Aorta (tissue), 5 donors: ENCODE measurements at regions not wholly inside any gene's neighbourhood (a gene's known extent, or its start where the extent isn't known, plus 50 kb on each side); places are given as distances from the start of the nearest gene placed in this dataset.

ENCODE experiments used
- ATAC-seq: fragments of 200-7000 bp; cut with Tn5 transposase; one replicate; pipeline ENCODE4 v1.9.1; 2022; ENCODE audit warnings: moderate library complexity; ENCODE audit not compliant: low FRiP score
- DNase-seq, 2 donors: peaks; one replicate each; pipeline ENCODE4 v3.0.0-alpha.2; 2020
- H3K27ac ChIP-seq, 2 donors: one replicate each; pipeline ENCODE4 v1.5.1; 2013; ENCODE audit warnings: low read length in 2 of 2, mild to moderate bottlenecking in 2 of 2, moderate library complexity in 2 of 2, control low read depth in 1 of 2, inconsistent platforms in 1 of 2, low read depth in 1 of 2
- H3K27me3 ChIP-seq, 2 donors: one replicate each; pipeline ENCODE4 v1.6.1; 2013; ENCODE audit warnings: control low read depth in 1 of 2, low read length in 1 of 2, mild to moderate bottlenecking in 1 of 2, moderate library complexity in 1 of 2; ENCODE audit not compliant: insufficient read depth in 2 of 2, control insufficient read depth in 1 of 2
- H3K36me3 ChIP-seq, 2 donors: one replicate each; pipeline ENCODE4 v1.6.1; 2013; ENCODE audit warnings: control low read depth in 1 of 2, low read length in 1 of 2, mild to moderate bottlenecking in 1 of 2; ENCODE audit not compliant: insufficient read depth in 2 of 2, control insufficient read depth in 1 of 2
- H3K4me1 ChIP-seq, 2 donors: one replicate each; pipeline ENCODE4 v1.6.1; 2013; ENCODE audit warnings: low read length in 2 of 2, control low read depth in 1 of 2, mild to moderate bottlenecking in 1 of 2, moderate library complexity in 1 of 2; ENCODE audit not compliant: insufficient read depth in 2 of 2, control insufficient read depth in 1 of 2
- H3K4me3 ChIP-seq, 2 donors: one replicate each; pipeline ENCODE4 v1.5.1; 2013; ENCODE audit warnings: low read length in 2 of 2, control low read depth in 1 of 2, mild to moderate bottlenecking in 1 of 2
- H3K9me3 ChIP-seq: one replicate; pipeline ENCODE4 v1.6.1; 2013; ENCODE audit warnings: mild to moderate bottlenecking, low read length; ENCODE audit not compliant: control insufficient read depth
- WGBS, 2 donors: extraction: QIAGEN DNeasy Blood & Tissue Kit; methylation state at CpG; one replicate each; pipeline ENCODE4 v1.1.7; 2013; 5-methylcytosine and 5-hydroxymethylcytosine counted together
- intact Hi-C, 2 donors: fragments of 100-400 bp; cut with DNase I; formaldehyde crosslinking; loops; one replicate each; pipeline versions ENCODE4 v1.14.2 to v1.15.0; 2022
- donor health status: healthy with polysubstance abuse.
- donor health status: Bipolar disorder and iron deficiency.
- donor health status: DM: no; HTN: no; CAD: no.
- donor health status: DM: no; HTN: no; CAD: no.
- donor health status: DM: yes; HTN: yes; CAD: no.

DNA sequence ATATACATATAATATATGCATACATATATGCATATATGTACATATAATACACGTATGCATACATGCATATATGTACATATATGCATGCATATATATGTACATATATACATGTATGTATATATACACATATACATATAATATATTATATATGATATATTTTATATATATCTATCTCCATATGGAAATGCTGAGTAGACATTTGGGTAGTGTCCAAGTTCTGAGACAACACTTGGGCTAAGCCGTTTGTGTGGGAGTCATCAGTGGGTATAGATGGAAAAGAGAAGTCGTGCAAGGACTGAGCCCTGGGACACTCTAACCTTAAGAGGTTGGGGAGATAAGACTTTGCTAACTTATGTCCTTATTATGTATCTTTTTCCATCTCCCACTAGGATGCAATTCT is 165.2 kb upstream of the PODXL start:
- DNase-seq (no peak), ATAC-seq (no peak)
- 38 to 62% methylated on average over 3 of the region's 3 CpGs for WGBS, 2 donors
- intact Hi-C loops = no loop called here
- no peak overlapping the region for H3K27ac ChIP-seq
- no peaks in the 10 kb centered on the region for H3K27me3 ChIP-seq
- H3K36me3 ChIP-seq = no peaks in the 10 kb centered on the region
- no peaks in the 10 kb centered on the region for H3K9me3 ChIP-seq
- no peak overlapping the region for H3K4me3 ChIP-seq
- H3K4me1 ChIP-seq = no peaks in the 10 kb centered on the region

DNA sequence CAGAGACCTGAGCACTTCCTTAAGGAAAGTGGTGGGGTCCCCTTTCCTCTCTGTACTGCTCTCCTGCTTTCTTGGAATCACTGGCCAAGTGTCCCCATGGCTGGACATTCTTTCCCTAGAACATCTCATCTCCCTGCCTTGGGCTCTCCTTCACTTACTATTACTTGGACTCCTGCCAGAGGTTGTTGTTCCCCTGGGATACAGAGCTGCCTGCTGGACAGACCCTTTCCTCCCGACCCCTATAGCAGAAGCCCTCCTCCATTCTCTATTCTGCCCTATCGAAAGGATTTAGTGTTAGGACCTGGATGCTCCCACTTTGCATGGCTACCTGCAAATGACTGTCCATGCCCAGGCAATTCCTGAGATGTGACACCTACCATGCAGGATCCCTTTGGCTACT is 164.3 kb upstream of the PODXL start:
- no peaks in the 10 kb centered on the region for H3K9me3 ChIP-seq

DNA sequence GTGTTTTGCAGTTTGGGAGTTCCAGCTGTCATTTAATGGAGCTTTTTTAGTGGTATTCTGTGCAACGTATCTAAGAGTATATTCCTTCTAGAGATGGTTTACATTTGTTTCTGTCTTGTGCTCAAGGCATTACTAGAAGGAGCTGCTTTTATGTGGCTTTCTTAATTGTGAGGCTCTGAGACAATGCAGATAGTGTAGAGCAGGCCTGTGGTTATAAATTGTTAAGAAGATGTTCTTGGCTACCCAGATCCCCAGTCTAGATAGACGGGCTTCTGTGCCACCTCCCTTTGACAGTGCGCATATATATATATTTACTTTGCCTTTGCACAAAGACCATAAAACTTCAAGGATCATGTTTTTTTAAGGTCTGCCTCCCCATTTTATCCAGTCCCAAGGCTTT is 160.8 kb upstream of the PODXL start:
- H3K4me3 ChIP-seq = no peak overlapping the region
- no peak for DNase-seq
- WGBS, 2 donors = 78 to 79% methylated on average over 3 of the region's 3 CpGs
- no peak overlapping the region for H3K27ac ChIP-seq
- ATAC-seq = no peak
- no peaks in the 10 kb centered on the region for H3K4me1 ChIP-seq
- H3K27me3 ChIP-seq = no peaks in the 10 kb centered on the region
- no peaks in the 10 kb centered on the region for H3K36me3 ChIP-seq
- H3K9me3 ChIP-seq = peaks cover 1% of the 10 kb centered on the region
- intact Hi-C loops = no loop called here

More for the DNA sequence above, 164.3 kb upstream of the PODXL start:
- WGBS, 2 donors = 50 to 64% methylated on average over 2 of the region's 2 CpGs
- no peaks in the 10 kb centered on the region for H3K4me1 ChIP-seq
- DNase-seq = no peak
- H3K4me3 ChIP-seq = no peak overlapping the region
- no peak for ATAC-seq
- no peak overlapping the region for H3K27ac ChIP-seq
- intact Hi-C loops = no loop called here
- no peaks in the 10 kb centered on the region for H3K27me3 ChIP-seq
- H3K36me3 ChIP-seq = no peaks in the 10 kb centered on the region

DNA sequence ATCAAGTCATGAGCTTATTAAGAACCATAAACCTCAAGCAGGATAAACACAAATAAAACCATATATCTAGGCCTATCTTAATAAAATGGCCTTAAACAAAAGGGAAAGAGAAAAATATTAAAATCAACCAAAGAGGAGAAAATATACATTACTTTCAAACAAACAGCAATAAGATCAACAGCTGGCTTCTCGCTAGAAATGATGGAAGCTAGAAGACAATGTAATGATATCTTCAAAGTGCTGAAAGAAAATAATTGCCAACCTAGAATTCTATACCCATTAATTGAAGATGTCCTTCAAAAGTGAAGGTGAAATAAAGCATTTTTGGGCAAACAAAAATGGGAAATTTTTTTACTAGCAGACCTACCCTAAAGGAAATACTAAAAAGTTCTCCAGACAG is 142.9 kb upstream of the PODXL start:
- DNase-seq = no peak
- 83 to 91% methylated on average over 1 of the region's 1 CpG for WGBS, 2 donors
- H3K36me3 ChIP-seq = no peaks in the 10 kb centered on the region
- H3K27ac ChIP-seq = no peak overlapping the region
- ATAC-seq = no peak
- H3K4me1 ChIP-seq = no peaks in the 10 kb centered on the region
- no peak overlapping the region for H3K4me3 ChIP-seq
- peaks cover 0 to 2% of the 10 kb centered on the region in 2 donors for H3K27me3 ChIP-seq
- intact Hi-C loops = no loop called here
- peaks cover 5% of the 10 kb centered on the region for H3K9me3 ChIP-seq

DNA sequence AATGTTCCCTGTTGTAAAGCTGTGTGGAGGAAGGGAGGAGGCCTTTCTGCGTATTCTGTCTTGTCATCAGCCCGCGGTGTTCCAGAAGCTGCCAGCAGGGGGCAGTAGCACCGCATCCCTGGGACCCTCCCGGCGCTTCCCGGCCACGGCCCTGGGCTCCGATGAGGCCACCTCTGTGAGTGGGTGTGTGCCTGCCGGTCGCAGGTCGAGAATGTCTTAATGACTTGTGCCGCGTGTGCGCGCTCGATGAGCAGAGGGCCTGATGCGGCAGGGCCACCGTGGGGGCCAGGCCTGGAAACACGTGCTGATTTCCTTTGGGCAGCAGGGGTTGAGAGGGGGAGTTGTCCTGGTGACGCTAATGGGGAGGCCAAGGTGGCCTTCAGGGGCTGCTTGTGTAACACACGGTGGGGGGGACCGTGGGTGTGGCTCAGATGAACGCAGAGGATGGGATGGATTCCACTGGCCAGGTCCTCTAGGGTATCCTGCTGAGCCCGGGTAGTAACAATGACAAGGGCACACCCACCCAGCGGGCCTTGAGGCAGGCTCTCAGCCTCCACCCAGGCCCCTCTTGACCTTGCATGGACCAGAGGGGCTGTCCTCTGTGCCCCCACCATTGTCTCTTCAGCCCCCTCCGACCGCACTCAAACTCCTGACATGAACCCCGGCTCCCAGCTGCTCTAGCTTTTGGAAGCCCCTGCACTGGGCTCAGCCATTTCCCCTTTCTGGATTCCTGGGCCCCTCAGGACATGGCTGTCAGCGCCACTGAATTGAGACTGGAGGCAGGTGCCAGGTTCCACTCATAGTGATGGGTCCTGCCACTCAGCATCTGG is 135.9 kb upstream of the PODXL start:
- WGBS, 2 donors = 21% methylated on average over 30 of the region's 30 CpGs

DNA sequence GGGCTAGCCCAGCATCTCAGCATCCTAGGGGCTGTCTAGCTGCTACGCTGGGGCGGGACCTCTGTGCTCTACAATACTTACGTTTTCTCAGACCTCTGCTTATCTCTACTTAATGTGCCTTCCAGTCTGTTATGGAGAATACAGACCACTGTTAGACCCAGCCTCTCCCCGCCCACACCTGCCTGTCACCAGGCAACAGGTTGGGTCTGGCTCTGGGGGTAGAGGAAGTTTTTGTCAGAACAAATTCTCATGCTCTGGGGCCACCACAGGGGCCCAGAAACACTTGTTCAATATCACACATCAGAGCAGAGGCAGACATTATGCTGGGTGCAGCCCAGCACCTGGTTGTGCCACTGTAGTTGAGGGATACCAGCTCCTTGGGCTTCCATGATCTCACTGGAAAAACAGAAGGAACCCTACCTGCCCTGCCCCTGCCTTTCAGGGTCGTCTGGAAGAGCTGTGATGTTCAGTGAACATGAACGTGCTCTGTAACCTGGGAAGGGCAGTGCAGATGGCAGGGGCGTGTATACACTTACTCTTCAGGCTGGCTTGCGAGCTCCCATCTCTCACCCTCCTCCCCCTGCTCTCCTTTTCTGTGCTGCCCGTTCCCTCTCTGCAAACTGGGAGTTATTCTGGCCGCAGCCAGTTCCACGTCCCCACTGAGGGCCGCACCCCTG is 135.2 kb upstream of the PODXL start:
- 40 to 41% methylated on average over 12 of the region's 12 CpGs for WGBS, 2 donors
- Histone ChIP-seq H3K9me3 (no peaks in the 10 kb centered on the region), H3K27me3 (peaks cover 0 to 2% of the 10 kb centered on the region in 2 donors), H3K27ac (no peak overlapping the region), H3K36me3 (no peaks in the 10 kb centered on the region), H3K4me3 (no peak overlapping the region), H3K4me1 (no peaks in the 10 kb centered on the region)
- ATAC-seq (no peak), DNase-seq (no peak)
- intact Hi-C loops = no loop called here

More for the DNA sequence above, 135.9 kb upstream of the PODXL start:
- H3K9me3 ChIP-seq = no peaks in the 10 kb centered on the region
- H3K4me3 ChIP-seq = no peak overlapping the region
- H3K4me1 ChIP-seq = no peaks in the 10 kb centered on the region
- no peaks in the 10 kb centered on the region for H3K36me3 ChIP-seq
- peak in 1 of 2 donors; percentile 84 for DNase-seq
- intact Hi-C loops = no loop called here
- ATAC-seq = peak; percentile 61
- H3K27me3 ChIP-seq = peaks cover 0 to 2% of the 10 kb centered on the region in 2 donors
- no peak overlapping the region for H3K27ac ChIP-seq

DNA sequence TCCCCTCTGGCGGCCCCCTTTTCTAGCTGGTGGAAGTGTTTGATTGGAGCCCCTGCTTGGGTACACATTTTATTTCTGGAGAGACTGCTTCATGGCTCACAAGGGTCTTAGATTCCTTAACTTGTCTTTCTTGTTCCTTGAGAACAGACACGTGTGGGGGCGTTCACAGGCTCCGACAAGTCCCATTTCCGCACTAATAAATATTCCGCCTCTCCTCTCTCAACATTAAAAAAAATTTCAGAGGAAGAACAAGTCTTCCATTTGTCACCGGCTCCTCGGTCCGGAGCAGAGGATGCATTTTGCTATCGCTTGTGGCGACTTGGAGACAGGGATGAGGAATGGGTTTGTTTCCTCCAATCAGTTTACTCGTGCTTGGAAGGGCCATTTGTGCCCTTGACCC is 134.0 kb upstream of the PODXL start:
- ATAC-seq (no peak), DNase-seq (no peak)
- Histone ChIP-seq H3K27ac (no peak overlapping the region), H3K9me3 (no peaks in the 10 kb centered on the region), H3K27me3 (peaks cover 0 to 2% of the 10 kb centered on the region in 2 donors), H3K36me3 (no peaks in the 10 kb centered on the region), H3K4me3 (no peak overlapping the region), H3K4me1 (no peaks in the 10 kb centered on the region)
- intact Hi-C loops = no loop called here
- WGBS, 2 donors = 24 to 42% methylated on average over 12 of the region's 12 CpGs

DNA sequence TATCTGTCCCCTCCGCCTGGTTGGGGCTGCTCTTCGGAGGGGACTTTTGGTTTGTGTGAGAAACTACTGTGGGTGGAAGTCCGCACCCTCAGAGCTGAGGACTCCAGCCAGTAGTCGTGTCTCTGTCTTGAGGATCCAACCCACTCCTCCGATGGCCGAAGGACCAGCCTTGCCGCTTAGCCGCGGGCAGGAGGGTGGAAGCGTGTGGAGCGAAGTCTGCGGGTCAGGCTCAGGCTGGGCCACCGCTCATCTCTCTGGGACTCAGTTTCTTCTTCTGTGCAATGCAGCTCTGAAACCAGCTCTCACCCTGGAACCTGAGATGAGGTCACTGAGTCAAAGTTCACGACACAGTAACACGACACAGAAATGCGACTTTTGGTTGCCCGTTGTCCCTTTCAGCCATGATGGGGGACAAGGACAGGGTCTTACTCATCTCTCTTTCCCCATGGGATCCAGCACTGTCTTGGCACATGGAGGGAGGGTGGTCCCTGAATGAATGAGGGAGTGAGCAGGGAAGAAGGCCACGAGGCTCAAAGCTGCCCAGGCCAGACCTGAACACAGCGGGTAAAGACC is 133.3 kb upstream of the PODXL start:
- no peak for ATAC-seq
- H3K27me3 ChIP-seq = peaks cover 0 to 2% of the 10 kb centered on the region in 2 donors
- H3K9me3 ChIP-seq = no peaks in the 10 kb centered on the region
- intact Hi-C loops = loop anchor here in 1 of 2 donors (5.0 kb wide), 1 partner anchor 893 kb away; no protein-coding TSS in a partner anchor
- H3K4me1 ChIP-seq = no peaks in the 10 kb centered on the region
- H3K36me3 ChIP-seq = no peaks in the 10 kb centered on the region
- DNase-seq = no peak
- no peak overlapping the region for H3K4me3 ChIP-seq
- 76 to 77% methylated on average over 19 of the region's 19 CpGs for WGBS, 2 donors
- H3K27ac ChIP-seq = no peak overlapping the region
